HG03460 (cell line): ENCODE measurements at regions not wholly inside any gene's neighbourhood (a gene's known extent, or its start where the extent isn't known, plus 50 kb on each side); places are given as distances from the start of the nearest gene placed in this dataset.

Source experiments
- ATAC-seq: cut with Tn5 transposase; IDR thresholded peaks from one replicate; pipeline ENCODE4 v1.9.1; 2021; ENCODE audit not compliant: unreplicated experiment

DNA sequence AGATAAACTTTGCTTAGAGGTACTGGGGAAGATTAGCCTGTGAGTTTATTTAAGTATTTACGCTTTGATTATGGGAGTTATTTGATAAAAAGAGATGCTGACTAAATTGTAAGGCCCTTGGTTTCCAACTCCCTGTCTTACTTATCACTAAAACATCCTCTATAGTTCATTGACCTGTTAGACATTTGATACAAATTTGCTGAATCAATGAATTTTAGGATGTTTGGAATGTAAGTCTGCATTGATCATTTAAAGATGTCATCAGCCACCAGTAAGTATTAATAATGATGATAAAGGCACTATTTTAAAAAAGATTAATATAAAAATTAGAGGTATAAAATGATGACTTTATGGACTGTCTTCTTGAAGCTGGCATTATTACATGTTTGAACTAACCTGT, 340.6 kb downstream of the SPRY1 start:
- no peak for ATAC-seq

DNA sequence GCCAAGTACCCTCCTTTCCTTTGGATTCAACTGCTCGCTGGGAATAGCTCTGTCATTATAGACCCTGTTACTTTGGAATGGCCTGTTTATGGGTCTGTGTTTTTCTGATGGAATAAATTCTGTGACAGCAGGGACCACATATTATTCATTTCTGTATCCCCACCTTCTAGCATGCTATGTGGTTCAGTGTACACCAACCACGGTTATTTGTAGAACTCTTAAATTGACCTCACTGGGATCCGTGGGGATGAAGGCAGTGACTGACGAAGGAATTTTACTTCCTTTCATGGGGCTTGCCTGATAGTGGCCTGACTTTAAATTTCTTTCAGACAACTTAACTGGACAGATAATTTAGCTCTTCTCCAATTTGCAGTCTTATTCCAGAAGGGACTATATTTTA, 343.2 kb downstream of the SPRY1 start:
- no peak for ATAC-seq

DNA sequence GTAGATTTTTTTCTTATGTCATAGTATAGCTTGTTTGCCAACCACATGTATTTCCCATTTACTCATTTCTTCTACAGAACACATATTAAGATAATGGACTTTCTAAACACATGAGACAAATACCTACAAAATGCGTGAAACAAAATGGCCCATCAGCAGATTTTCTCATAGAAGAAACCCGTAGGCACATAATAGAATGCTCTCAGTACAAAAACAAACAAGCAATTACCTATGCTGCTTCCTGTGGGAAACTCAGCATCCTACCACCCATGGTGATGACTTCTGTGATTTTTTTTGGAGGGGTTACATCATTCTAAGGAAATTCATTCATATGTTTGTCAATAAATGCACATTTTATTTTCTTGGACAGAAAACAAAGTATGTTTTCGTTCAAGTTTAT, 343.6 kb downstream of the SPRY1 start:
- ATAC-seq, result no peak

DNA sequence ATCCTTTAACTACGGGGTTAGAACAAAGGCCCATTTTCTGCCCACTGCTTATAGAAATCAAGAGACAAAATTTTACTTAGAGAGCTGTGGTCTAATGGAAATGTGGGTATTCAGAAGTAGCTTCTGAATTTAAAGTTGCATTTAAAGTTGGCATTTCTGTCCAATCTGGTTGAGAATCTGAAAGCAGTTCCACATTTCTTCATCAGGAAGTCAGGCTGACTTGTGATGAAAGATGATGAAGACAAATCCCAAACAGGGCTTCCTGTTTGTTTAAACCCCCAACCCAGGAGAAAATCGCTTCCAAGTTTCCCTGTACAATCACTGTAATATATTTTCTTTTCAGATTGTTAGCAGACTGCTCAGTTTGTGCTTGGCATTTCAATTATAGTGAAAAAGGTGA, 345.3 kb downstream of the SPRY1 start:
- no peak for ATAC-seq

DNA sequence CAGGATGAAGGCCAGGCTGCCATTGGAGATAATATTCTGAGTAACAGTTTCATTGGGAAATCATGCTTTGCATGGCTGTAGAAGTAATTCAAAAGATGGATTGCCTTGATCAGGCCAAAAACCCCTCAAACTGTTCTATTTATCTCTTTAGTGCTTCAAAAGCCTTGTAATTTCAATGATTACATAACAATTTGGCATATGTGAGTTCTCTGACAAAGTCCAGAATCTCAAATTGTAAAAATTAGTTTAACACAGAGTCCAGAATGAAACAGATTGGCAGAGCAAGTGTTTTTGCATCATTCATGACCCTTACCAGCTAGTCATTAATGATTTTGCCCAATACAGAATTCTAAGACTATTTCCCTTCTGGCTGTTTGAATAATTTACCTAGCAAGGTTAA, 347.3 kb downstream of the SPRY1 start:
- ATAC-seq, result no peak

DNA sequence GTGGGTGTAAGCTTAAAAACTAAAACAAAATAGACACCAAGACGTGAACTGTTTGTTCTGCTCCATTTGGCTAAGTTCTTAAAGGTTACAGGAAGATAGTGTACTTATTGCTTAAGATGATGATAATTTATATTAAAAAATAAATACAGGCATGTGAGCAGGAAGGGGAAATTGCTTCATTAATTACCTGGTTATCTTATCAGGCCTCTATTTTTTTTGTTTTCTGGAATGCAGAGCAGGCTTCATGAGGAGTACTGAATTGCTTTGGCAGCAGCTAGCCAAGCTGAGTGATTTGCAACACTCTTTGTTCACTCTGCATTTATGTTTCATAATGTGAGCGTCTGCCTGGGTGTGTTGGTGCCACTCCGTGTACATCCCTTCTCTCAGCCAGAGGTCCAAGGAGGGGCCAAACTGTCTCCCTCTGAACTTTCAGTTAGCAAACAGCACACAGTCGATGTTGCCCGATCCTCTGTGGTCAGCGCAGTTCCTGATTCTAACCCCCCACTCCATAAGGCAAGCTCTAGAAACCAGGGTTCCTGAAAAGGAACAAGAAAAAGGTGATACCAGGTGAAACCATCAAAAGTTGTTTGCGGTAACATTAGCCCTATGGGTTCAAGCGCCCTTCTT, 348.2 kb downstream of the SPRY1 start:
- no peak for ATAC-seq

DNA sequence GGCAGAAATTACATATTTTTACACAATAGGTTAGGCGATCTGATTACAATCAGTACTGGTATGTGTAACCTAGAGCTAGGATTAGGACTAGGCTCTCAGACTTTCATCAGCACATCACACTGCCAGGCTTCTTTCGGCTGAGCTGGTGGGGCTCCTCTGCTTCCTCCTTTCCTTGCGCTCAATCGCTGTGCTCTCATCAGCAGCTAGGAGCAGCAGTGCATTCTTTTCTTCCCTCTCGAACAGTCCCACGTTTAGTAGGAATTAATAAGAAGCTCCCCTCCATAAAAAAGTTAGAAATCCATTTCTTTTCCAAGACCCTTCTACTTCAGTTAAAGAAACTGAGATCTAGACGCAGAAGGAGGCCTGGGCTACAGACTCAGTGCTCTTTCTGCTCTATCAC, 350.4 kb downstream of the SPRY1 start:
- ATAC-seq, result no peak

DNA sequence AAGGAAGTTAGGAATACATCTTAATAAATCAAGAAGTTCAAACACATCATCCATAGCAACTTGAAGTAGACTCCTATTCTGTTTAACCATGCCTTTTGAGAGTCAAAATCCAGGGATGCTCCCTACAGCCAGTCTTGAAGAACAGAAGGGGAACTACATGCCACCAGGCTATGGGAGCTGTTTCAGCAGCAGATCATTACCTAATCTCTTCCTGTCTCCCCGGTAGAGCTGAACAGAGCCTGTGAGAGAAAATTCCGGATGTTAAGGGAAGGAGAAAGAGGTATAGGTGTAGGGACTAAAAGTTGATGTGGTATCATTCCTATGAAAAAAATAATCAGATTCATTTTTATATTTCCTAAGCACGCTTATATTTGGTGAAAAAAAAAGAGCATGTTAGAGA, 352.2 kb downstream of the SPRY1 start:
- ATAC-seq, result no peak

DNA sequence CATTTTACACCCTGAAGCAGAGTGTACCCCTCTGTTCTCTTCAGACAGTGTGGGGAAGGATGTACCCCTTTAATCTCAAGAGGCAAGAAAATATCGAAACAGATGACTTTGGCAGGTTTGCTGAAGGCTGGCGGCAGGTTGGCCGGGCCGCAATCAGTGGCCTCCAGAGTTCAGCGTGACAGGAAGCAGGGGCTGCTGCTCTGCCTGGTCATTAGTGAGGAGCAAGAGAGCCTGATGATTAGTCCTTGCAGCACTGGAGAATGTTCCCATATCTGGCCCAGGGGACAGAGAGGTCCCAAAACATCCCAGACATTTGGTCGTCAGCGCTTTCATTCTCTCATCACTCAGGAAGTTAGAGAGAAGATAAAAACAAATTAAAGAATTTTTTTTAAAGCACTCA, 352.8 kb downstream of the SPRY1 start:
- ATAC-seq, result no peak

DNA sequence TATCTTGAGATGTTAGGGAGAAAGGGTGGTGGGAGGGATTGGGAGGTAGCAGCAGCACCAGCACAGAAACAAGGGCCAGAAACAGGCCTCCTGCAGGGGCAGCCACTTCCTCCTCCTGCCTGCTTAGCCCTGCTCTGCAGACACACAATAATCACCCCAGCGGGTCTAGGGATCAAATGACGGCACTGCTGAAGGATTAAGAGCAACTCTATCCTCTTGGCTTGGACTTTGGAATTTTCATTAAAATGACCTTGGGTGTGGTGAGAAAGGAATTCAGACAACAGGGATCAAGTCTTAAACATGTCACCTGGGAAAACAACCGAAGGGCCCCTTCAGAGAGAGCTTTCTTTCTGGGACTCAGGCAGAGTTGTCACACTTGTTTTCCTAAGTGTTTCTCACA, 353.4 kb downstream of the SPRY1 start:
- ATAC-seq, result no peak

DNA sequence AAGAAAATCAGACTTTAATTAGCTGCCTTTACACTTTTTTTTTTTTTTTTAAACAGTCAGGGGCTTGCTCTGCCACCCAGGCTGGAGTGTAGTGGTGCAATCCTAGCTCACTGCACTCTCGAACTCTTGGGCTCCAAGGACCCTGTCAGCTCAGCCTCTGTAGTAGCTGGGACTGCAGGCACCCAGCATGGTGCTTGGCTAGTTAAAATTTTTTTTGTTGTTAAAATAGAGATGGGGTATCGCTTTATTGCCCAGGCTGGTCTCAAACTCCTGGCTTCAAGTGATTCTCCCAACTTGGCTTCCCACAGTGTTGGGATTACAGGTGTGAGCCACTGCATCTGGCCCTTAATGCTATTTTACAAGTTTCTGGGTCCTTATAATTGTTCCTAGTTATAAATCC, 359.1 kb downstream of the SPRY1 start:
- no peak for ATAC-seq

DNA sequence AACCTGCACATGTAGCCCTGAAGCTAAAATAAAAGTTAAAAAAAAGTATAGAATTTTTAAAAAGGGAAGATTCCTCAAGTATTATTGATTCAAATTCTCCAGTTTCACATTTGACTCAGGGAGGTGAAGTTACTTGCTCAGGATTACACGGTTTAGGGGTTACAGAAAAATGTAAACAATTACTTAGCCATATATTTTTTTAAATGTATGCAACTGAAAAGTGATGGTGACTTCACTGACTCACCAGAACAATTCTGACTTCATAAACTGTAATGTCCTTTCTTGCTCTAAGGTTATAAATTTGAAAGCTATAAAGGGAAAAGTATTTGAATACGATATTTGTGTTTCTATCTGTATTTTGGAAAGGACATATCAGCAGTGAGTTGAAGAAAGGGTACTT, 371.2 kb downstream of the SPRY1 start:
- ATAC-seq, result no peak

DNA sequence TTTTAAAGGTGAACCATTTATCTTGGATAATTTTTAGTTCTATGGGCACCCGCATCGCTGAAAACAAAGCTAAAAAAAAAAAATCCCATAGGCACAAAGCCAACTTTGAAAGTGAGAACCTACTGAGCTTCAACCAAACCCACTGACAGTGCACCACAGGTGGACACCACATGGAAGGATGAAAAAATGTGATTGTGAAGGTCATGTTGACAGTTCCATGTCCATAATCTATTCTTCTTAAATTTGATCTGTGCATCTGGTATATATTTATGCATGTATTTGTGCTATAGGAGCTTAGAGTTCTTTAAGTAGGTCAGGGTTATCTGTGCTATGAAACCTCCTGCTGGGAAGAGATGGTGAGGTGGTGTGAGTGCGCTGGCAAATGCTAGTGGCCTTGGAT, 374.3 kb downstream of the SPRY1 start:
- ATAC-seq, result no peak

DNA sequence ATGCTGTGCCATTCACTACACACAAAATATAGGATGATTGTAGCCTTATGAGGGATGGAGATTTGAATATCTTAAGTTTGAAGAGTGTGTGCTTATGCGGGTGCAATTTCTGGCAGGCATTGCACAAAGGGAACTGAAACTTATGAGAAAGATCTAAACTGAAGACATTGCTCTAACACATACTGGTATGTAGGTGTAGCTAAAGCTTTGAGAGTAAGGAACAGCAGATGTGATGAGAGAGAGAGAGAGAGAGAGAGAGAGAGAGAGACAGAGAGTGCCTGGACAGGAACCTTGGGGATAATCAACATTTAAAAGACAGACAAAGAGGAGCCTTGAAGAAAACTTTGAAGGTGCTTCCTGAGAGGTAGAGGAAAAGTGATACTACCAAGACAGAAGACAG, 379.7 kb downstream of the SPRY1 start:
- peak; percentile 99 for ATAC-seq

DNA sequence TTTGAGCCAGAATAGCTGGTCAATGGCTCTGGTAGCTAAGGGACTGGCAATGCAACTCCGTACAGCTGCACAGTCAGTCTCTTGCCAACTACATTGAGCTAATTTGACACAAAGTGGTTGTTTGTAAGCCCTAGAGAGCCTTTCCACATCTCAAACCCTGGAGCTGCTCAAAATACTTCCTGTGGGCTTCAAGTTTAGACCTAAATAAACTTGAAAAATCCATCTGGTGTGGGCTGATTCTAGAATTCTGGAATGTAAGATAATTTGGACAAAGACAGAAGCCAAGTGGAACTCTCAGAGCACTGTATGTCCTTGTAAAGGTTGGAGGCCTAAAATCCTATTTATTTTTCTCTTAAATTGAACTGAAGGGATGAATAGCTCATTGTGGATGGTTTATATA, 380.8 kb downstream of the SPRY1 start:
- no peak for ATAC-seq

DNA sequence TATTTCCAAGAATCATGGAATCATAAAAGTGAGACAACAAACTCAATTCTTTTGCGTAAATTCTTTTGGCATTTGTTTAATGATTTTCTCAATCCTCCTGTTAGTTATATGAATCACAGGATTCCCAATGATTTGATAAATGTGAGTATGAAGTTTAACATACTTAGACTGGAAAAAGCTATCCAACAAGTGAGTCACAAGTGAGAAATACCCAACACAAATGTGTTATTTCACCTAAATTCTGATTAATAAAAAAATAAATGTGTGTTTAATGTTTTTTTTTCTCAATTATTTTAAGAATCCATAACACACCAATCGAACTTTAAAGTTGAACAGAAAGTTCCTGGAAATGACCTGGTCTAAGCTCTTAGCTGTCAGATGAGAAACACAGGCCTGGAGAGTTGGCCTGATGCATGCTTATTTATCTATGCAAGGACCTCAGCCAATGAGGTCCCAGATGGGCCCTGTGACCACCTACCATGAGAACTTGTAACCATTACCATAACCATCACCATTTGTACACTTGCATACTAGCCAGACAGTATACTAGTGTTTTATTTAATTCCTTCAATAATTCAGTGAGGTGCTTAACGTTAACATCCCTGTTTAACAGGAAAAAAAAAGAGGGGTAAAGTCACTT, 386.7 kb downstream of the SPRY1 start:
- no peak for ATAC-seq

DNA sequence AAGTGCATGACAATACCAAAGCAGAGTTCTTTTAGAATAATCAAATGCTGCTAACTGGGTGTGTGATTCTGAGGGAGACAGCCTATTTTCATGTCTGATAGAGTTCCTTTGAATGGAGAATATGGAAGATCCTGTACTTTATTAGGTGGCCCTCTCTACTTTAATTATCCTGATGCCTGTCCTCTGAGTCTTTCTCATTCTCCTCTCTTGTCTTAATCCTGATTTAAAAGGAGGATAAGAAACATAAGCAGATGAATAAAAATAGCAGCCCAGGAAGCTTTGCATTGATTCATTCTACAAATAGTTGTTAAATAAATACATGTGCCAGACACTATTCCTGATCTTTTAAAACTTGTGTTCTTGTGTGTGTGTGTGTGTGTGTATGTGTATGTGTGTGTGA, 387.3 kb downstream of the SPRY1 start:
- no peak for ATAC-seq

DNA sequence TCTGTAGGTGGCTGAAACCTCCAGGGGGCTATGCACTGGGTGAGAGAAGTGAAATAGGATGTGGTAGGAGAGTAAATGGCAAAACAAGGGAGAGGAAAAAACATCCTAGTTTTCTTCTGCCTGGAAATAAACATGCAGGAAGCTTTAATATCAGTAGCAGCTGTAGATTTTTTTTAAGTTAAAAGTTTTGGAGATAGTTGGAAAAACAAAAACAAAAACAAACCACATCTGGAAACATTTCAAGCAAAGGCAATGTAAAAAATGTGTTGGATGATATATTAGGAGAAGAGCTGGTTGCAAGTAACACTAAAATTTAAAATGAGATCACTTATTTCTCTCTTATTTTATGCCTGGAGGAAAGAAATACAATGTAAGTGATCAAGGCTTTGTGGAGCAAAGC, 388.0 kb downstream of the SPRY1 start:
- ATAC-seq, result no peak

DNA sequence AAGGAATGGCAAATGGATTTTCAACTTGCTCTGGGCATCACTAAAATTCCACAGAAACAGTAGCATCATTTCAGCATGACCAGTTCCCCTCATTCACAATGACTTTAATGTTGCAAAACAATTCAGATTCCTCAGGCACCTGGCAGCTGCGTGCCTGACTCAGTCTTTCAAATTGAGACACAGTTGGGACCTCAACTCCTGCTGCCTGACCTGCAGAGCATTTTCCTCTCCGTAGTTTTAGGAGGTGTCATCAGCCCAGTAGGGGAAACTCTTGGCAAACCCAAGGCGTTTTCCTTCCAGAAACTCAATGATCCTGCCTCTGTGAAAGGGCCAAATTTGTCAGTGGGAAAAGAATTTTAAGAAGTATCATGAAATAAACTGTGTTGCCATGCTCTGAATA, 388.9 kb downstream of the SPRY1 start:
- ATAC-seq, result no peak

DNA sequence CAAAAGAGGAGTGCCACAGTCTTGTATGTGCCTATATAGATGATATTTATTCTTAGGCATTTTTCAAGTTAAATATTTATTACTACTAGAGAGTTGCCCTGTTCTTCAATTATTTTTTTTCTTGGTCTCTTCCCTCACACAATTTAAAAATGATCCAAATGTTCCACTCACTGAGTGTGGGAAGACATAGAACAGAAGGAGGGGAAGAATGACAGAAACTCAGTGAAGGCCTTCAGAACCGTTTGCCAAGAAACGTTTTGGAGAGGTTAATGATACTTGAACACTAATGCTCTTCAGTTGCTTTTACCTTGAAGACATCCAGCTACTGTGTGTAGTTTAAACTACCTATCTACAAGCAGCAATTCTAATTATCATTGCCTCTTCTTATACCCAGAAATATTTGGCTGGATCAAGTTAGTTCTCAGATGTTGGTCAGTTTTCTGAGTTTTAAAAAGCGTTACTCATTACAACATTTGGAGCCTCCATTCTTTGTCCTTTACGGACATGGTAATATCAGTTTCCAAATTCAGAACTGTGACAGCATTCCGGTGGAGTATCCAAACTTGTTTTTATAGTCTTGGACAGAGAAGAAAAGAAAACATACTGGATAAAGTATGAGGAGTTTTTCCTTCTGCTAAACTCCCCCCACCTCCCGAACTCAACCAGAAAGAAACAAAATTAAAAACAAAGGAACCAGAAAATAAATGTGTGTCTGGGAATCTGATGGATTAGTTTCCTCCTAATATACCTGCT, 389.7 kb downstream of the SPRY1 start:
- no peak for ATAC-seq

DNA sequence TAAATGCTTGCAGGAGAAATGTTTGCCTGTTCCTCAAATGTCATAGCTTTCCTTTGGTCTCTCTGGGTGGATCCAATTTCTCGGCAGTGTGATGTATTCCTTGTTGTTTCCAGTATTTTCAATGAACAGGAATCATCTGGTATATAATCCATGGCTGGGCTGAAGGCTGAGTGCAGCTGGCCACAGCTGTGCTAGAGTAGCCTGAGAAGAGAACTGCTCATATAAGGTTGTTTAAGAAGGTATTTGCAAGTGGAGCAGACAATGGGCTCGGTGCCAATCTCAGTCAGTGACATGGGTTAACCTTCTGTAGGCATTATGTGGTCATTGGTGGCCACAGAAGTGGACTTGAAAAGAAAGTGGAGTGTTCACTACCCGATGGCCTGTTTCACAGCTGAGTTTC, 390.3 kb downstream of the SPRY1 start:
- no peak for ATAC-seq

DNA sequence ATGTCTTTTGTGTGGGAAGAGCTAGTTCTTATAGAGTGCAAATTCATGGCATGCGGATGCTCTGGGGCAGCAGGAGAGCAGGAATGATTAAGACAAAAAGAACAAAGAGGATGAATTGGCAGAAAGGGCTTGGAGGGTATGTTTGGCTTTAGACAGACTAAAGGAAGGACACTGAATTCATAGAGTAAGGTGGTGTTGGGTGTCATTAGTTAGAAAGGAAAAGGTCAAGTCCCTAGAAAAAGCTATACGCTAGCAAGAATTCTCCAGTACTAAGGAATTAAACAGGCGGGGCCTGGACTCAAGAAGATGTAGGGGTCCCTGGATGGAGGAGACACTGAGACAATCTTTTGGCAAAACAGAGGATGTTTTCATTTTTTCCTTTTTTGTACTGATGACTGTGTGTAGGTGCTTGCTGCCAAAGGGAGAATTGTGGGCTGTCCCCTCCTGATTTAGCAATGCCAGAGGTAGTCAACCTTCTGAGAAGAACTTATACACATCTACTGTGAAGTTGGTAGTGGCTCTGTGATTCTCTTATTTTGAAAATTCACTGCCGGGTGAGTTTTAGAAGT, 391.0 kb downstream of the SPRY1 start:
- ATAC-seq, result no peak
